Common myeloid progenitor, CD34-positive (primary cell): ENCODE measurements at regions not wholly inside any gene's neighbourhood (a gene's known extent, or its start where the extent isn't known, plus 50 kb on each side); places are given as distances from the start of the nearest gene placed in this dataset.
"Not testable (repeated sequence)": the region's sequence is repeated elsewhere in the genome, so short reads cannot be mapped to it uniquely, and the experiment has no call there.

Experiments
- CTCF ChIA-PET: fragments of 350-600 bp; sonication (Branson Sonifier 250); formaldehyde crosslinking; loops from one replicate; lab custom pipeline; 2021; ENCODE audit warnings: antibody characterized with exemption; lab: Charles Lee
- POLR2A ChIA-PET: fragments of 350-600 bp; sonication (Branson Sonifier 250); formaldehyde crosslinking; loops from one replicate; lab custom pipeline; 2021; ENCODE audit warnings: antibody characterized with exemption; lab: Charles Lee
- DNase-seq, 3 donors: peaks; one replicate each; pipeline versions ENCODE4 v3.0.0 to v3.0.0-alpha.2; 2013
- H3K27ac ChIP-seq, 2 experiments: 1 replicate in 1 of 2; 2 replicates in 1 of 2; pipeline ENCODE4 v1.7.0; 2013; ENCODE audit warnings: inconsistent platforms in 2 of 2, low read length in 2 of 2, mild to moderate bottlenecking in 2 of 2, low read depth in 1 of 2, moderate library complexity in 1 of 2; ENCODE audit not compliant: severe bottlenecking in 2 of 2, insufficient read depth in 1 of 2, poor library complexity in 1 of 2
- H3K27me3 ChIP-seq, 5 experiments: replicated peaks in 2 of 5; 1 replicate in 3 of 5; 2 replicates in 2 of 5; pipeline versions ENCODE4 v1.6.1 to v1.7.0; 2013; ENCODE audit warnings: low read length in 4 of 5, mild to moderate bottlenecking in 2 of 5, moderate library complexity in 2 of 5, inconsistent platforms in 1 of 5; ENCODE audit not compliant: insufficient read depth in 5 of 5, control insufficient read depth in 4 of 5
- H3K36me3 ChIP-seq, 4 experiments: 1 replicate in 2 of 4; 2 replicates in 2 of 4; pipeline versions ENCODE4 v1.6.1 to v1.7.0; 2013; ENCODE audit warnings: low read length in 3 of 4, control low read depth in 1 of 4, mild to moderate bottlenecking in 1 of 4; ENCODE audit not compliant: control insufficient read depth in 4 of 4, insufficient read depth in 4 of 4
- H3K4me1 ChIP-seq, 4 experiments: 1 replicate in 3 of 4; 2 replicates in 1 of 4; pipeline versions ENCODE4 v1.6.1 to v1.7.1; 2013; ENCODE audit warnings: low read length in 3 of 4, mild to moderate bottlenecking in 3 of 4, control low read depth in 1 of 4, inconsistent platforms in 1 of 4, moderate library complexity in 1 of 4; ENCODE audit not compliant: control insufficient read depth in 4 of 4, insufficient read depth in 4 of 4; ENCODE audit errors: control extremely low read depth in 1 of 4
- H3K4me3 ChIP-seq, 7 experiments: 1 replicate in 4 of 7; 2 replicates in 3 of 7; pipeline versions ENCODE4 v1.5.1 to v1.7.0; 2013; ENCODE audit warnings: mild to moderate bottlenecking in 7 of 7, low read length in 6 of 7, moderate library complexity in 6 of 7, inconsistent platforms in 2 of 7, low read depth in 2 of 7, control low read depth in 1 of 7; ENCODE audit not compliant: insufficient read depth in 4 of 7, control insufficient read depth in 1 of 7; ENCODE audit errors: extremely low read depth in 1 of 7
- H3K9me3 ChIP-seq, 5 experiments: 1 replicate in 4 of 5; 2 replicates in 1 of 5; pipeline versions ENCODE4 v1.6.1 to v1.7.1; 2013; ENCODE audit warnings: low read length in 4 of 5, mild to moderate bottlenecking in 2 of 5, inconsistent platforms in 1 of 5, low read depth in 1 of 5, moderate library complexity in 1 of 5; ENCODE audit not compliant: control insufficient read depth in 4 of 5, insufficient read depth in 2 of 5; ENCODE audit errors: control extremely low read depth in 1 of 5
- WGBS: methylation state at CpG from one replicate; pipeline ENCODE4 v1.1.5; 2013; ENCODE audit not compliant: insufficient coverage; 5-methylcytosine and 5-hydroxymethylcytosine counted together

- H3K27me3 ChIP-seq: no peaks in the 10 kb centered on the region
- POLR2A ChIA-PET: no interaction called here
- H3K4me3 ChIP-seq: no peak overlapping the region
- H3K36me3 ChIP-seq: no peaks in the 10 kb centered on the region
- WGBS: 100% methylated on average over 1 of the region's 1 CpG
- peaks cover 0 to 16% (median 12%) of the 10 kb centered on the region in 4 experiments for H3K4me1 ChIP-seq
- no peaks in the 10 kb centered on the region for H3K9me3 ChIP-seq
- CTCF ChIA-PET: no interaction called here
- DNase-seq: no peak
- no peak overlapping the region for H3K27ac ChIP-seq
Observed at GRCh38 chr11:122004446-122004845, 111.6 kb downstream of the BLID start.

- POLR2A ChIA-PET: no interaction called here
- no peak for DNase-seq
- Histone ChIP-seq H3K27ac (no peak overlapping the region), H3K27me3 (no peaks in the 10 kb centered on the region), H3K36me3 (no peaks in the 10 kb centered on the region), H3K4me3 (no peak overlapping the region), H3K4me1 (peaks cover 0 to 14% (median 11%) of the 10 kb centered on the region in 4 experiments), H3K9me3 (no peaks in the 10 kb centered on the region)
- WGBS: no CpG with 5 or more reads among the region's 1 CpG
- CTCF ChIA-PET: interaction anchor here (1.0 kb wide), 1 partner anchor 28 kb away, joined by 3 read pairs; no protein-coding TSS in a partner anchor
Observed at GRCh38 chr11:122002926-122003325, 113.1 kb downstream of the BLID start.

- no peak overlapping the region for H3K27ac ChIP-seq
- H3K4me3 ChIP-seq: no peak overlapping the region
- H3K36me3 ChIP-seq: no peaks in the 10 kb centered on the region
- DNase-seq: no peak
- H3K27me3 ChIP-seq: no peaks in the 10 kb centered on the region
- CTCF ChIA-PET: no interaction called here
- WGBS: no CpG with 5 or more reads among the region's 1 CpG
- no peaks in the 10 kb centered on the region for H3K9me3 ChIP-seq
- H3K4me1 ChIP-seq: peaks cover 0 to 6% (median 3%) of the 10 kb centered on the region in 4 experiments
- POLR2A ChIA-PET: no interaction called here
Observed at GRCh38 chr11:122002047-122002446, 114.0 kb downstream of the BLID start.

- 100% methylated on average over 2 of the region's 2 CpGs for WGBS
- H3K4me3 ChIP-seq: no peak overlapping the region
- no peaks in the 10 kb centered on the region for H3K27me3 ChIP-seq
- H3K4me1 ChIP-seq: no peaks in the 10 kb centered on the region
- H3K27ac ChIP-seq: no peak overlapping the region
- ChIA-PET POLR2A (no interaction called here), CTCF (no interaction called here)
- H3K9me3 ChIP-seq: no peaks in the 10 kb centered on the region
- DNase-seq: no peak
- no peaks in the 10 kb centered on the region for H3K36me3 ChIP-seq
Observed at GRCh38 chr11:121999651-122000050, 116.4 kb downstream of the BLID start.

GRCh38 chr11:121996574-121996973 is 119.4 kb downstream of the BLID start:
- WGBS: 100% methylated on average over 1 of the region's 1 CpG
- CTCF ChIA-PET: no interaction called here

GRCh38 chr11:121983901-121984300 is 132.1 kb downstream of the BLID start:
- Histone ChIP-seq H3K9me3 (no peaks in the 10 kb centered on the region), H3K4me1 (no peaks in the 10 kb centered on the region), H3K27me3 (no peaks in the 10 kb centered on the region), H3K4me3 (no peak overlapping the region), H3K36me3 (no peaks in the 10 kb centered on the region), H3K27ac (no peak overlapping the region)
- CTCF ChIA-PET: interaction anchor here (1.2 kb wide), 1 partner anchor 155 kb away, joined by 3 read pairs; no protein-coding TSS in a partner anchor
- no peak for DNase-seq
- POLR2A ChIA-PET: no interaction called here
- no CpG with 5 or more reads among the region's 3 CpGs for WGBS

More at GRCh38 chr11:121996574-121996973, 119.4 kb downstream of the BLID start:
- H3K9me3 ChIP-seq: no peaks in the 10 kb centered on the region
- no peak for DNase-seq
- H3K4me1 ChIP-seq: no peaks in the 10 kb centered on the region
- H3K27me3 ChIP-seq: no peaks in the 10 kb centered on the region
- POLR2A ChIA-PET: no interaction called here
- no peaks in the 10 kb centered on the region for H3K36me3 ChIP-seq
- H3K27ac ChIP-seq: no peak overlapping the region
- H3K4me3 ChIP-seq: no peak overlapping the region

- H3K27ac ChIP-seq, H3K4me3 ChIP-seq, H3K27me3 ChIP-seq, POLR2A ChIA-PET, CTCF ChIA-PET, DNase-seq, H3K4me1 ChIP-seq, H3K36me3 ChIP-seq: not testable (repeated sequence)
- H3K9me3 ChIP-seq: peaks cover 0 to 12% (median 1%) of the 10 kb centered on the region in 5 experiments
Observed at GRCh38 chr11:121977914-121978313, 138.1 kb downstream of the BLID start.
